Activated naive CD8-positive, alpha-beta T cell treated with anti-CD3 and anti-CD28 coated beads, Interleukin-2, amount 10 ng/mL, durations not matched to agents 7 days and 5 days (primary cell): ENCODE measurements at regions not wholly inside any gene's neighbourhood (a gene's known extent, or its start where the extent isn't known, plus 50 kb on each side); places are given as distances from the start of the nearest gene placed in this dataset.
"Not testable (repeated sequence)": the region's sequence is repeated elsewhere in the genome, so short reads cannot be mapped to it uniquely, and the experiment has no call there.

ENCODE experiments used
- ATAC-seq: fragments of 150-1000 bp; cut with Tn5 transposase; one replicate; pipeline ENCODE4 v1.10.0; 2021; ENCODE audit warnings: low read depth, moderate library complexity
- POLR2A ChIA-PET: fragments of 350-600 bp; sonication (Branson Sonifier 250); formaldehyde crosslinking; loops from one replicate; lab custom pipeline; 2021; ENCODE audit warnings: antibody characterized with exemption; lab: Charles Lee
- DNase-seq: peaks from one replicate; pipeline ENCODE4 v3.0.0; 2021
- H3K27ac Mint-ChIP-seq: one replicate; pipeline ENCODE4 v1.8.0; 2022; ENCODE audit warnings: mild to moderate bottlenecking, mixed read lengths
- H3K27me3 Mint-ChIP-seq: one replicate; pipeline ENCODE4 v1.8.0; 2022; ENCODE audit warnings: mild to moderate bottlenecking, moderate library complexity, mixed read lengths
- H3K36me3 Mint-ChIP-seq: one replicate; pipeline ENCODE4 v1.8.0; 2021; ENCODE audit warnings: mild to moderate bottlenecking, mixed read lengths
- H3K4me1 Mint-ChIP-seq: one replicate; pipeline ENCODE4 v1.8.0; 2021; ENCODE audit warnings: mixed read lengths
- H3K4me3 Mint-ChIP-seq: one replicate; pipeline ENCODE4 v1.8.0; 2022; ENCODE audit warnings: mild to moderate bottlenecking, moderate library complexity, mixed read lengths
- H3K9me3 Mint-ChIP-seq: one replicate; pipeline ENCODE4 v1.8.0; 2021; ENCODE audit warnings: mixed read lengths

- no peaks in the 10 kb centered on the region for H3K4me1 Mint-ChIP-seq
- H3K27ac Mint-ChIP-seq: no peak overlapping the region
- ATAC-seq: no peak
- no peak for DNase-seq
- peaks cover 7% of the 10 kb centered on the region for H3K9me3 Mint-ChIP-seq
- H3K27me3 Mint-ChIP-seq: no peaks in the 10 kb centered on the region
- H3K4me3 Mint-ChIP-seq: no peak overlapping the region
- POLR2A ChIA-PET: no interaction called here
- no peaks in the 10 kb centered on the region for H3K36me3 Mint-ChIP-seq
Measured at GRCh38 chr2:77578354-77578753, 56.2 kb upstream of the LRRTM4 start.

- ATAC-seq: no peak
- H3K4me3 Mint-ChIP-seq: no peak overlapping the region
- H3K9me3 Mint-ChIP-seq: peaks cover 7% of the 10 kb centered on the region
- no peaks in the 10 kb centered on the region for H3K4me1 Mint-ChIP-seq
- no peaks in the 10 kb centered on the region for H3K27me3 Mint-ChIP-seq
- H3K36me3 Mint-ChIP-seq: no peaks in the 10 kb centered on the region
- H3K27ac Mint-ChIP-seq: no peak overlapping the region
- POLR2A ChIA-PET: no interaction called here
- DNase-seq: no peak
Measured at GRCh38 chr2:77579076-77579769, 57.0 kb upstream of the LRRTM4 start.

- no peaks in the 10 kb centered on the region for H3K36me3 Mint-ChIP-seq
- no peaks in the 10 kb centered on the region for H3K4me1 Mint-ChIP-seq
- ATAC-seq (no peak), DNase-seq (no peak)
- no peak overlapping the region for H3K4me3 Mint-ChIP-seq
- no peaks in the 10 kb centered on the region for H3K27me3 Mint-ChIP-seq
- POLR2A ChIA-PET: no interaction called here
- peaks cover 2% of the 10 kb centered on the region for H3K9me3 Mint-ChIP-seq
- no peak overlapping the region for H3K27ac Mint-ChIP-seq
Measured at GRCh38 chr2:77588438-77588837, 66.3 kb upstream of the LRRTM4 start.

GRCh38 chr2:77590298-77590917 lies 68.2 kb upstream of the LRRTM4 start:
- Mint-ChIP-seq H3K36me3 (no peaks in the 10 kb centered on the region), H3K27ac (no peak overlapping the region), H3K4me1 (no peaks in the 10 kb centered on the region), H3K4me3 (no peak overlapping the region), H3K27me3 (no peaks in the 10 kb centered on the region), H3K9me3 (peaks cover 2% of the 10 kb centered on the region)
- POLR2A ChIA-PET: no interaction called here
- ATAC-seq (no peak), DNase-seq (no peak)

- H3K36me3 Mint-ChIP-seq, DNase-seq, H3K4me1 Mint-ChIP-seq, H3K9me3 Mint-ChIP-seq, H3K27me3 Mint-ChIP-seq, H3K27ac Mint-ChIP-seq, POLR2A ChIA-PET, ATAC-seq, H3K4me3 Mint-ChIP-seq: not testable (repeated sequence)
Measured at GRCh38 chr2:77592955-77593354, 70.8 kb upstream of the LRRTM4 start.

GRCh38 chr2:77602771-77603170 lies 80.6 kb upstream of the LRRTM4 start:
- Mint-ChIP-seq H3K36me3 (no peaks in the 10 kb centered on the region), H3K4me3 (no peak overlapping the region), H3K27me3 (no peaks in the 10 kb centered on the region), H3K9me3 (peaks cover 1% of the 10 kb centered on the region), H3K27ac (no peak overlapping the region), H3K4me1 (no peaks in the 10 kb centered on the region)
- POLR2A ChIA-PET: no interaction called here
- ATAC-seq (no peak), DNase-seq (no peak)

GRCh38 chr2:77604953-77605929 lies 83.1 kb upstream of the LRRTM4 start:
- Mint-ChIP-seq H3K27ac (no peak overlapping the region), H3K4me1 (no peaks in the 10 kb centered on the region), H3K9me3 (peaks cover 2% of the 10 kb centered on the region), H3K36me3 (no peaks in the 10 kb centered on the region), H3K27me3 (no peaks in the 10 kb centered on the region), H3K4me3 (no peak overlapping the region)
- ATAC-seq (no peak), DNase-seq (no peak)
- POLR2A ChIA-PET: no interaction called here

GRCh38 chr2:77608510-77608909 lies 86.3 kb upstream of the LRRTM4 start:
- no peaks in the 10 kb centered on the region for H3K27me3 Mint-ChIP-seq
- peaks cover 8% of the 10 kb centered on the region for H3K9me3 Mint-ChIP-seq
- no peaks in the 10 kb centered on the region for H3K4me1 Mint-ChIP-seq
- DNase-seq: no peak
- H3K27ac Mint-ChIP-seq: no peak overlapping the region
- POLR2A ChIA-PET: no interaction called here
- no peak for ATAC-seq
- H3K4me3 Mint-ChIP-seq: no peak overlapping the region
- H3K36me3 Mint-ChIP-seq: no peaks in the 10 kb centered on the region

GRCh38 chr2:77629539-77629938 lies 107.4 kb upstream of the LRRTM4 start:
- POLR2A ChIA-PET: no interaction called here
- H3K4me1 Mint-ChIP-seq: no peaks in the 10 kb centered on the region

GRCh38 chr2:77631007-77631406 lies 108.8 kb upstream of the LRRTM4 start:
- POLR2A ChIA-PET: no interaction called here
- Mint-ChIP-seq H3K4me1 (no peaks in the 10 kb centered on the region), H3K36me3 (no peaks in the 10 kb centered on the region), H3K4me3 (no peak overlapping the region), H3K27ac (no peak overlapping the region), H3K27me3 (no peaks in the 10 kb centered on the region), H3K9me3 (peaks cover 10% of the 10 kb centered on the region)
- ATAC-seq (no peak), DNase-seq (no peak)

More at GRCh38 chr2:77629539-77629938, 107.4 kb upstream of the LRRTM4 start:
- H3K9me3 Mint-ChIP-seq: peaks cover 10% of the 10 kb centered on the region
- no peak overlapping the region for H3K4me3 Mint-ChIP-seq
- no peak overlapping the region for H3K27ac Mint-ChIP-seq
- ATAC-seq: no peak
- H3K36me3 Mint-ChIP-seq: no peaks in the 10 kb centered on the region
- DNase-seq: no peak
- no peaks in the 10 kb centered on the region for H3K27me3 Mint-ChIP-seq

GRCh38 chr2:77633601-77634000 lies 111.4 kb upstream of the LRRTM4 start:
- Mint-ChIP-seq H3K27me3 (no peaks in the 10 kb centered on the region), H3K27ac (no peak overlapping the region), H3K36me3 (no peaks in the 10 kb centered on the region), H3K9me3 (peaks cover 11% of the 10 kb centered on the region), H3K4me3 (no peak overlapping the region), H3K4me1 (no peaks in the 10 kb centered on the region)
- DNase-seq (no peak), ATAC-seq (no peak)
- POLR2A ChIA-PET: no interaction called here

- H3K27me3 Mint-ChIP-seq: no peaks in the 10 kb centered on the region
- no peak overlapping the region for H3K27ac Mint-ChIP-seq
- ATAC-seq (no peak), DNase-seq (no peak)
- H3K4me1 Mint-ChIP-seq: no peaks in the 10 kb centered on the region
- no peak overlapping the region for H3K4me3 Mint-ChIP-seq
- no peaks in the 10 kb centered on the region for H3K36me3 Mint-ChIP-seq
- POLR2A ChIA-PET: no interaction called here
- H3K9me3 Mint-ChIP-seq: peaks cover 6% of the 10 kb centered on the region
Measured at GRCh38 chr2:77640924-77641323, 118.7 kb upstream of the LRRTM4 start.

GRCh38 chr2:77642339-77642738 lies 120.2 kb upstream of the LRRTM4 start:
- no peak overlapping the region for H3K27ac Mint-ChIP-seq
- no peak for ATAC-seq
- H3K27me3 Mint-ChIP-seq: no peaks in the 10 kb centered on the region
- H3K4me1 Mint-ChIP-seq: no peaks in the 10 kb centered on the region
- H3K9me3 Mint-ChIP-seq: peaks cover 5% of the 10 kb centered on the region
- POLR2A ChIA-PET: no interaction called here
- DNase-seq: no peak
- no peak overlapping the region for H3K4me3 Mint-ChIP-seq
- H3K36me3 Mint-ChIP-seq: no peaks in the 10 kb centered on the region
